NCI-H1092 treated with DMSO at 0.1 percent for 48 hours (cell line): ENCODE measurements at regions not wholly inside any gene's neighbourhood (a gene's known extent, or its start where the extent isn't known, plus 50 kb on each side); places are given as distances from the start of the nearest gene placed in this dataset.
"Not testable (repeated sequence)": the region's sequence is repeated elsewhere in the genome, so short reads cannot be mapped to it uniquely, and the experiment has no call there.

Experiments
- DNase-seq: peaks from one replicate; lab custom pipeline; 2025; lab: John Stamatoyannopoulos, UW

GRCh38 chr3:147333098-147333497 is 73.2 kb downstream of the ZIC4 start:
- no peak for DNase-seq

GRCh38 chr3:147328711-147329110 is 77.6 kb downstream of the ZIC4 start:
- no peak for DNase-seq

- DNase-seq: no peak
Observed at GRCh38 chr3:147324356-147324755, 82.0 kb downstream of the ZIC4 start.

GRCh38 chr3:147318900-147319299 is 87.4 kb downstream of the ZIC4 start:
- no peak for DNase-seq

GRCh38 chr3:147317080-147317479 is 89.3 kb downstream of the ZIC4 start:
- not testable (repeated sequence) for DNase-seq

- no peak for DNase-seq
Observed at GRCh38 chr3:147313513-147313912, 92.8 kb downstream of the ZIC4 start.

GRCh38 chr3:147312786-147313280 is 93.5 kb downstream of the ZIC4 start:
- DNase-seq: no peak

GRCh38 chr3:147311716-147312115 is 94.6 kb downstream of the ZIC4 start:
- no peak for DNase-seq

GRCh38 chr3:147305533-147306250 is 100.7 kb downstream of the ZIC4 start:
- no peak for DNase-seq

GRCh38 chr3:147304756-147305155 is 101.6 kb downstream of the ZIC4 start:
- DNase-seq: no peak

- DNase-seq: no peak
Observed at GRCh38 chr3:147301781-147302180, 104.6 kb downstream of the ZIC4 start.

- DNase-seq: no peak
Observed at GRCh38 chr3:147299656-147300055, 106.7 kb downstream of the ZIC4 start.

- no peak for DNase-seq
Observed at GRCh38 chr3:147298511-147298982, 107.8 kb downstream of the ZIC4 start.

- DNase-seq: no peak
Observed at GRCh38 chr3:147297761-147298350, 108.5 kb downstream of the ZIC4 start.

GRCh38 chr3:147287370-147287769 is 119.0 kb downstream of the ZIC4 start:
- not testable (repeated sequence) for DNase-seq

- no peak for DNase-seq
Observed at GRCh38 chr3:147269907-147270306, 136.4 kb downstream of the ZIC4 start.

- no peak for DNase-seq
Observed at GRCh38 chr3:147267434-147267833, 138.9 kb downstream of the ZIC4 start.

- no peak for DNase-seq
Observed at GRCh38 chr3:147257944-147258343, 148.4 kb downstream of the ZIC4 start.

GRCh38 chr3:147256739-147257138 is 149.6 kb downstream of the ZIC4 start:
- DNase-seq: no peak

GRCh38 chr3:147246906-147247305 is 159.4 kb downstream of the ZIC4 start:
- DNase-seq: no peak

- DNase-seq: not testable (repeated sequence)
Observed at GRCh38 chr3:147245638-147246037, 160.7 kb downstream of the ZIC4 start.

GRCh38 chr3:147245022-147245421 is 161.3 kb downstream of the ZIC4 start:
- not testable (repeated sequence) for DNase-seq

GRCh38 chr3:147244397-147244796 is 161.9 kb downstream of the ZIC4 start:
- DNase-seq: no peak

GRCh38 chr3:147240581-147240980 is 165.8 kb downstream of the ZIC4 start:
- no peak for DNase-seq
